CD4-positive, alpha-beta T cell treated with Interleukin-21 for 1 hour (primary cell): ENCODE measurements at regions not wholly inside any gene's neighbourhood (a gene's known extent, or its start where the extent isn't known, plus 50 kb on each side); places are given as distances from the start of the nearest gene placed in this dataset.

ENCODE experiments used
- DNase-seq: peaks from one replicate; pipeline ENCODE4 v3.0.0-alpha.2; 2020

DNA sequence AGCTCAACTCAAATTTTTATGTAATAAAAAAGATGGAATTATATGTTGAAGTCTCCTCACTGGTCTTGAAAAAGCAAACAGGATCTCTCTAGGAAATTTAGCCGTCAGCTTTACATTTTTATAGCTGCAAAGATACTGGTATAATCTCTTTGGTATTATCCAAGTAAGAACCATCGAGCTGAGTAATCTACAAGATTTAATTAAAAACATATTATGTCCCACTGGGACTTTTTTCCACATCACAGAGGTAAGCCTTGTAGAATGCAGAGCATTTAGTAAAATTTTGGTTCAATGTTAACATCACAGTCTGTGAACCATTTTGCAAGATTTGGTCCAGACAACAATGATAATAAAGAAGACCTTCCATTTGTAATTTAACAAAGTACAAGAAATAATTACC lies 162.6 kb upstream of the SLC39A10 start:
- DNase-seq, result no peak

DNA sequence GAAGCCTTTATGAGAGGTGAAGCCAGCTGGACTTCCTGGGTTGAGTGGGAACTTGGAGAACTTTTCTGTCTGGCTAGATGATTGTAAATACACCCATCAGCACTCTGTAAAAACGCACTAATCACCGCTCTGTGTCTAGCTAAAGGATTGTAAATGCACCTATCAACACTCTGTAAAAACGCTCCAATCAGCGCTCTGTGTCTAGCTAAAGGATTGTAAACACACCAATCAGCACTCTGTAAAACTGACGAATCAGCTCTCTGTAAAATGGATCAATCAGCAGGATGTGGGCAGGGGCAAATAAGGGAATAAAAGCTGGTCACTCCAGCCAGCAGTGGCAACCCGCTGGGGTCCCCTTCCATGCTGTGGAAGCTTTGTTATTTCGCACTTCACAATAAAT lies 163.6 kb upstream of the SLC39A10 start:
- no peak for DNase-seq

DNA sequence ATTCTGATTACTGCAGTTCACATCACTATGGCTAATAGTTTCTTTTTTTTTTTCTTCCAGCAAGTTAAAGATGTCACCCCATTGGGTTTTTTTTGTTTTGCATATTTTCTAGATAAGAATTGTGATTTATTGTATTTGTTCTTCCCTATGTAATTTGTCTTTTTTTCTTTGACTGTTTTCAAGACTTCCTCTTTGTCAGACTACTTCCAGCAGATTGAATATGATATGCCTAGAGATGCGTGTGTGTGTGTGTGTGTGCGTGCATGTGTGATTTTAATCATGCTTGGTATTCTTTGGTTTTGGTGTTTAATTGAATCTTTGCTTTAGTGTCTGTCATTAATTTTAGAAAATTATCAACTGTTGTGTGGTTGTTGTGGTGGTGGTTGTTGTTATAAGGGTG lies 166.7 kb upstream of the SLC39A10 start:
- DNase-seq, result no peak

DNA sequence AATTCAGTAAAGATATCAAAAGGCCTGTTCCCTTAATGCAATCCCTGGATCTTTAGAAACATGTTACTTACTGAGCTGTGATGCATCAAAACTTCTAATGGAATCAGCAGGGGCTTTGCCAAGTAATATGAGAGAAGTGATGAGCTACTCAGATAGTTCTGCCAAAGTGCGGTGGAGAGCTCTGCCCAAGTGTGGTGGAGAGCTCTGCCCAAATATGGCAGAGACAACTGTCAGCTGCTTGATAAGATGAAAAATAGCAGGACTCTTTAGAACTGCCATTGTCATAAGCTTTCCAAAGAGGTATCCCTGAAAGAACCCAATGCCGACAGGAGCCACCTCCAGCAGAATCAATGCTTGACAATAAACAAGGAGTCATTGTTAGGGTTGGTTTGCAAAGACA lies 167.9 kb upstream of the SLC39A10 start:
- DNase-seq, result no peak

DNA sequence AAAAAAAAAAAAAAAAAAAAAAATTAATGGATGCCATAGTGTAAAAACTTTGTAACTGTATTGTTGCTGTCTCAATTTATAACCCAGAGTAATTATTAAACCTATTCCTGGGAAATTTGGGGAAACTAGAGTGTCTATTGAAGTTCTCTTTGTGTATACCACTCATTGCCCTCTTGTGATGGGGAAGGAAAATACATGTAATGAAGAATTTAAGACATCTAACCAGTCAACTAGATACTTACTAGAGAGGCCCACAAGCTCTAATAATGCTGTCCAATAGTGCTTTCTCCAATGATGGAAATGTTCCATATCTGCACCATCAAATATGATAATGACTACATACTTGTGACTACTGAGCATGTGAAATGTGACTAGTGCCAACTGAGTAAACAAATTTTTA lies 168.5 kb upstream of the SLC39A10 start:
- DNase-seq, result no peak

DNA sequence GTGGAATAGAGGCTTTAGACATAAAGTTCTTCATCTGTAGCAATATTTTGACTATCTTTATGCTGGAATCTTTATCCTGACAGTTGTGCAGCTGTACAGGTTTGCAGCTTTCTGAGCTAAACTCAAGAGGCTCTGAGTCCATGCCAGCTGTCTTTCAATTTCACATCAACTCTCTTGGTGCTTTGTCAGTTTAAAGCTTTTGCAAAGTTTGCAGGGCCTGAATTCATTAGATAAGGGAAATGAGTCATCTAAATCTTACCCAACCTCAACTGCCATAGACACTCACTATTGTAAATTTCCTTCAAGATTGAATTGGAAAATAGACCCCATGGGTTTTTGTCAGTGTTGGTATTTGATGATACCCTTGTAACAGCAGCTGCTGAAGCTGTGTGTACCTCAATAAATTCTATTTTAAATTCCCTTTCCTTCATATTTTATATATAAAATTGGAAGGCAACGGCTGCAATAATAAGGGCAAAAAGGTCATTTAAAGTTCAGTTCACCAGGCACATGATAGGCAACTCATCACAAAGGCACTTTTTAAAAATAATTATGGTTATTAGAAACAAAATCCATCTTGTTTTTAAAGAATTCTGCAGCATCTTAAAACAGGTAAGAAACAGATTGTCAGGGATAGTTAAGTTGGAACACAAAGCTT lies 169.9 kb upstream of the SLC39A10 start:
- peak; percentile 26 for DNase-seq

DNA sequence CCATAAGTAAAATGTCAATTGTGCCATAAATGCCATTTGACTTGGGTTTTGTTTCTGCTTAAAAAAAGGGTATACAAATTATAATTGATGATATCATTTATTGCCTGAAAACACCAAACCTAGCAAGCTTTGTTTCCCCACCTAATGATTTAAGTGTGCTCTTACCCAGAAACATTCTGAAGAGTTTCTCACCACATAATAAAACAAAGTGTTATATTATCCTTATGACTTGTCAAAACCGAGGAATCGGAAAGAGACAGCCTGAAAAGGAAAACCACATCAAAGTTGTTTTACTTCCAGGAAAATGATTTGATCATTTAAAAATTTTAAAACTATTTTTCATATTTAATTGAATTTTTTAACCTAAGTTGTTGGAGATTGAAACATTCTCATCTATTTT lies 170.5 kb upstream of the SLC39A10 start:
- DNase-seq, result peak; percentile 7

DNA sequence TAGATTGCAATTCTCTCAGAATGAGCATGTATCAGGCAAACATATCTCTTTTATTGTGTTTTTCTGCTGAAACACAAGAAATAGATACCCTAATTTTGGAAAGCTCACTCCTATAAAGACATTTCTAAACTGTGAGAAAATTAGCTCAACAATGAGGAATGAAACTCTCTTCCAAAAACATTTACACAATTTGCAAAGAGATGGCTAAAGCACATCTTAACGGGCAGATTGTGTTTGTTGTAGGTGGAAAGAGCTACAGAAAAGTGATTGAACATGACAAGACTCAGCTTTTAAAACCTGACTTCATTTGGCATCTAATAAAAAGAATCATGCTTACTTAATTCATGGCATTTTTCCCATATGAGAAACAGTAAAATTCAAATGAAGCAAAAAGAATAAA lies 175.0 kb upstream of the SLC39A10 start:
- DNase-seq, result no peak

DNA sequence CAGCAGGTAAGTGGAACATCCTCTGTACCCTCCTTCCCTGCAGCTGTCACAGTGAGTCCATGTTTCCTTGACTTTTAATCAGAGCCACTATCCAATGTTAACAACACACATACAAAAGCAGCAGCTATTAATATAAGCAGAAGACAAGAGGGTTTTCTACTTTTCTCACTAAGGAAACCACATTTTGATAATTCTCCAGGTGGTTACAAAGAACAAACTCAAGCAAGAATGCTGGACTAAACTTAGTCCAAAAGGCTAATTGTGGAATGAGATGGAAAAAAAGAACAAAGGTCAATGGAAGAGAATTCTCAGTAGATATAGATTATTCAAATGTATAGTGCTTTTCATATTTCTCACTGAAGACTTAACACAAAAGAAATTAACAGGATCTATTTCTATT lies 176.9 kb upstream of the SLC39A10 start:
- DNase-seq, result no peak

DNA sequence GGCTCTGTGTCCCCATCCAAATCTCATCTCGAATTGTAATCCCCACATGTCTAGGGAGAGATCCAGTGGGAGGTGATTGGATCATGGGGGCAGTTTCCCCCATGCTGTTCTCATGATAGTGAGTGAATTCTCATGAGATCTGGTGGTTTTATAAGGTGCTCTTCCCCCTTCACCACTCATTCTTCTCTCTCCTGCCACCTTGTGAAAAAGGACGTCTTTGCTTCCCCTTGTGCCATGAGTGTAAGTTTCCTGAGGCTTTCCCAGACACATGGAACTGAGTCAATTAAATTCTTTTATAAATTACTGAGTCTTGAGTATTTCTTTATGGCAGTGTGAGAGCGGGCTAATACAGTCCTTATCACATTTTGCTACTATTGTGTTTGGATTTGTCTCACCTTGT lies 177.6 kb upstream of the SLC39A10 start:
- no peak for DNase-seq

DNA sequence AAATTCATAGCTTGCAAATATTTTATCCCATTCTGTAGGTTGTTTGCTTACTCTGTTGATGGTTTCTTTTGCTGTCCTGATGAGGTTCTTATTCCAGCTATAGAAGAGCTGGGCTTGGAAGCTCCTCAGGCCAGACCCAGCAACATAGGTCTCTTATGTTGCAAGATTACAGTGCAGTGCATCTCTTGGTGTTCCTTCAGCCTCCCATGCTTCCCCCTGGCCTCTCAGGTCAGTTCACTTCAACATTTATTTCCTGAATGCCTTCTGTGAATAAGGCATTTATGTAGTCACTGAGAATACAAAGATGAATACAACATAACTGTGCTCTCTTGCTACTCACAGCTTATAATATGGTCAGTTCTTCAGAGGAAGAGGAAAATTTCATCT lies 179.0 kb upstream of the SLC39A10 start:
- no peak for DNase-seq

DNA sequence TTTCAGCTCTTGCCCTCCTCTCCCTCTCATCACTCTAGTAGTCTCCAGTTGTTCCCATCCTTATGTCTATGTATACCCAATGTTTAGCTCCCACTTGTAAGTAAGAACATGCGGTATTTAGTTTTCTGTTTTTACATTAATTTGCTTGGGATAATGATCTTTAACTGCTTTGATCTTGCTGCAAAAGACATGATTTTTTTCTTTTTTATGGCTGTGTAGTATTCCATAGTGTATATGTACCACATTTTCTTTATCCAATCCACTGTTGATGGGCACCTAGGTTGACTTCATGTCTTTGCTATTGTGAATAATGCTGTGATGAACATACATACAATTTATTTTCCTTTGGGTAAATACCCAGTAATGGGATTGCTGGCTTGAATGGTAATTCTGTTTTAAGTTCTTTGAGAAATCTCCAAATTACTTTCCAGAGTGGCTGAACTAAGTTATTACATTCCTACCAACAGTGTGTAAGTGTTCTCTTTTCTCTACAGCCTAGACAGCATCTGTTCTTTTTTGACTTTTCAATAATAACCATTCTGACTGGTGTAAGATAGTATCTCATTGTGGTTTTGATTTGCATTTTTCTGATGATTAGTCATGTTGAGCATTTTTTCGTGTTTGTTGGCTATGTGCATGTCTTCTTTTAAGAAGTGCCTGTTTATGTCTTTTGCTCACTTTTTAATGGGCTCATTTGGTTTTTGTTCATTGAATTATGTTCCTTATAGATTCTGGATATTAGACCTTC lies 179.6 kb upstream of the SLC39A10 start:
- DNase-seq, result peak; percentile 13

DNA sequence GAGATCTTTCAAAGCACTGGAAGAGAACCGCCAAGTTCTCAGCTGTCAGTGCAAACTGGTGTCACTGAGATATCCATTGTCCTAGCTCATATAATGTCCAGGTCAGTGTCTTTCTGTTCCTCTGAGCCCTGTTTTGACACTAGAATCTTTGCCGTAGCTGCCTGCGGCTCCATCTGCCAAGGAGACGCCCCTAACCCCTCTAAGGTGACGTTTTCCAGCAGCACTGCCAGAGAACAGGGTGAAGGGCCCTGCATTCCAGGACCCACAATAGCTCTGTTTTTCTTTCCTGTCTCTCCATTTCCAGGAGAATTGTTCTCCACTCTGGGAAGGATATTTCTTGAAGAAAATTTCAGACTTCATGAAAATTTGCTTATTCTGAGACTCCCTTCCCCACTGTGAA lies 181.7 kb upstream of the SLC39A10 start:
- no peak for DNase-seq

DNA sequence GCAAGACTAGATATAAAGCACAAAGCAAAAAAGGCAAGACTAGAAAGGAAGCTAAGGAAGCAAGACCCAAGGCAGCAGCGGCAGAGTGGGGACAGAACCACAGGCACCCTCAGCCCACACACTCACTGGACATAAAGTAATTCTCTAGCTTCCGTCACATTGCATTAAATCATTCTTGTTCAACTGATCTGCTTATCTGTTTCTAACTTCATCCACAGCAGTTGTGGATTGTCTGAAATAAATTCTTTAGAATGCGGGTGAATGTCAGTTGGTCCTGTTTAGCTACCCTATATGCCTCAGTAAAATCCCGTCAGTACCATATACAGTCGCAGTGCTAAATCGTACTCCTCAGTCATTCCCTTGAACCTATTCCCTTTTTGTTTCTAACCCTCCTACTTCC lies 183.2 kb upstream of the SLC39A10 start:
- no peak for DNase-seq

DNA sequence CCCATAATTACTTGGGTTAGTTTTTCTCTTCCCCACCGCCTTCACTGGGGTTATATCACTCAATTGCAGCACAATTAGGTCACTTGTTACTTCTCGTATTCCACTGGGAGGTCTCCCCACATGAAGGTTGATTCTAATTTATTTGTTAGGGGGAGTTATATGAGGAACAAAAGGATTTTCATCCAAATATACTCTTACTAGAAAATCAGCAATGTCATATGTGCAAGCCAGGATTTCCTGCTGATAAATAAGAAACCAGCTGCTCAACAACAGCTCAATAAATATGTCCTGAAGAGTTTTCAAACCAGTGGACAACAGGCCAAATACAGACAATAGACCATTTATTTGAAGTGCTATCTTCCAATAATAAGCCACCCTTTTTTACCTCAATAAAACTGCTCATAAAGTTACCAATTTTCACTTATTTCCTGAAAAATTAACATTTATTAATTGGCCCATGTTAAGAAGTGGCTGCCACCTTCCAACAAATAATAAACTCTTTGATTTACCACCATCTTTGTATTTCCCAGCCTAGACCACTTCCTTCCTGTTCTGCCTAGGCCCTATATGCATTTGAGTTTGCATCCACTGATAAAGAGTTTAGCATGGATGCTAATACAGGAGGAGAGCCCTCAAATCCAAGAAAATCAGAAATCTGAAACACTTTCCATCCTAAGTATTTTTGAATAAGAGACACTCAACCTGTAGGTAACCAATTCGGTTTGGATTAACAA lies 184.4 kb upstream of the SLC39A10 start:
- no peak for DNase-seq

DNA sequence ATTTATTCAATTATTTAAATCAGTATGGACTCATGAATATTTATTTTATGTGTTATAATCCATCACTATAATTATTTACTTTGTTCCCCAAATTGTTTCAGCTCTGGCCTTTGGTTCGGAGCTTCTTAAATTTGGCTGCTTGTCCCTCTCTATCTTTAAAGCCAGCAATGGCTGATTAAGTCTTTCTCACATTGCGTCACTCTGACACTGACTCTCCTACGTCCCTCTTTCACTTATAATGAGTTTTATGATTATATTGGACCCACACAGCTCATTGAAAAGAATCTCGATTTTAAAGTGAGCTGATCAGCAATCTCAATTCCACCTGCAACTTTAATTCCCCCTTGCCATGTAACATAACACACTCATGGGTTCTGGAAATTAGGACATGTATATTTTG lies 185.2 kb upstream of the SLC39A10 start:
- no peak for DNase-seq

DNA sequence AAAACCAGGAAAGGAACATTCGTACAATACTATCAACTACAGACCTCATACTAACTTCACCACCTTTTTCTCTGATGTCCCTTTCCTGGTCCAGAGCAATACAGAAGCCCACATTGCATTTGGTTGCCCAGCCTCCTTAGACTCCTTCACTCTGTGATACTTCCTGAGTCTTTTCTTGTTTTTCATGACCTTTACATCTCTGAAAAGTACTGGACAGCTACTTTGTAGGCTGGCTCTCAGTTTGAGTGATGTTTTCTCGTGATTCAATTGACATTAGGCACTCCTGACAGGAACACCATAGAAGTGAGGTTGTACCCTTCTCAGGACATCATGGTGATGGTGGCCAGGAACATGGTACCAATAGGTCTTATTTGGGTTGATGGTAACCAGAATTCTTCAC lies 185.9 kb upstream of the SLC39A10 start:
- no peak for DNase-seq

DNA sequence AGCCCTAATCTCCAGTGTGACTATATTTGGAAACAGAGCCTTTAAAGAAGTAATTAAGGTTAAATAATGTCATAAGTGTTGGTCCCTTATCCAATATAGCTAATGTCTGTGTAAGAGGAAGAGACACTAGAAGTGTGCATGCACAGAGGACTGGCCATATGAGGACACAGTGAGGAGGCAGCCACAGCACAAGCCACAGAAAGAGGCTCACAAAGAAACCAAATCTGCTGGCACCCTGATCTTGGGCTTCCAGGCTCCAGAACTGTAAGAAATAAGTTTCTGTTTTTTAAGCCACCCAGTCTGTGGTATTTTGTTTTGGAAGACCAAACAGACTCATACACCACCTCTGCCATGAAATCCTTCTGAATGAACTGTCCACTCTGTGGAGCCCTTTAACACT lies 186.4 kb upstream of the SLC39A10 start:
- no peak for DNase-seq

DNA sequence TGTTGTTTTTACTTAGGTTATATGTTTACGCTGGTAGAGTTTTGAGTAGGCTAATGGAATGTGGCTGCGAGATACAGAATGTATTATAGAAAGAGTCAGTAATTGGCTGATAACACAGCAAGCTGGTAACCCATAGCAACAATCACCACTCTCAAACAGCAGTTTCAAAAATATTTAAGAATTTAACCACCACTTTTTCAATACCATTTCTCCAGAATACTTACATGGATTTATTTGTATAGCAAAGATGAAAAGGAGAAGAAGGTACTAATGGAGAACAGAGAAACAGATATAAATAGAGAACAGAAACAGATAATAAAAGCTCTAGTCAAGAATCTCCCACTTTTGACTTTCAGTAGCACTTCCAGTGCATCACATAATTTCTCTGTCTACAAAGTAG lies 188.3 kb upstream of the SLC39A10 start:
- DNase-seq, result no peak

DNA sequence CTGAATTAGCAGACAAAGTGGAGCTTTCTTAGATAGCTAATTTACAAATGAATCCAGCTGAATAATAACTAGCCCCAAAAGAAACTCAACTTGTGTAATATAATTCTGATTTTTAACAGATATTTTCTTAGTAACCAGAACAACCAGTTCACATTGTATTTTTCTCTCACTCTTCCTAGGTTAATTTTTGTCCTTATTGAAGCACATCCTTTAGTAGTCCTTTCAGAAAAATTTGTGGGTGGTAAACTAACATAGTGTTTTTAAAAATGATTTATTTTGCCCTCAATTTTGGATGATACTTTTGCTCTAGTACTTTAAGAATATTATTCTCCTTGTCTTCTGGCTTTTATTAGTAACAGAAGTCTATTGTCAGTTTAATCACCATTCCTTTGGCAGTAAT lies 190.6 kb upstream of the SLC39A10 start:
- no peak for DNase-seq

DNA sequence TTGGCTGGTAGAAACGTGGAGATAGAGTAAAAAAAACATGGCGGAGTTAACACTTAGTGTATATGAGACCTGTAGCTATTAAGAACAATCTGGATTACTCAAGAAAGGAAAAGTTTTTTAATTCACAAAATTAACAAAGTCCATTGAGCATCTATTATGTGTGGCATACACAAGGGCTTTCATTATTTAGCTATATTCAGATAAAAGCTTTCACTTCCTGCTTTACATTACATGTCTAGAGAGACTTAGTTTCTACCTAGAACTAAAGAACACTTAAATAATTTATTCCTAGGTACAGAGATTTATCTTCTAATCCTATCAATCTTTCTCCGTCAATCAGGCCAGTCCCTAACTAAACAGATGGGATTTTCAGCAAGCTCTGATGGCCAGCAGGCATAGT lies 196.0 kb upstream of the SLC39A10 start:
- DNase-seq, result no peak

DNA sequence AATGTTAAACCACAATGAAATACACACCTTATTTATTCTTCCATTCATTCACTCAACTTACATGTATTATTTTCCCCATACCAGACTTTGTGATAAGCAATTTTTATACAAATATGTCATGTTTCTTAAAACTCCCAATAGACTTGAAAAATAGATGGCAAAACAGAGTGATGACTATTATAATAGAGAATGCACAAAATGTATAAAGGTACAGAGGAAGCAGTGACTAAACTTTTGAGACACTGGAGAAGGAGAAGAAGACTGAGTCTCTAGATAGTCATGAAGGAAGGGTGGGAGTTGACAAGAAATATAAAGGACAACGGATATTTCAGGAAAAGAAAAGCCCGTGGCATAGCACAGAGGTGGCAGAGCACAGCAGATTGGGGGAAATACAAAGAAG lies 198.1 kb upstream of the SLC39A10 start:
- DNase-seq, result no peak

DNA sequence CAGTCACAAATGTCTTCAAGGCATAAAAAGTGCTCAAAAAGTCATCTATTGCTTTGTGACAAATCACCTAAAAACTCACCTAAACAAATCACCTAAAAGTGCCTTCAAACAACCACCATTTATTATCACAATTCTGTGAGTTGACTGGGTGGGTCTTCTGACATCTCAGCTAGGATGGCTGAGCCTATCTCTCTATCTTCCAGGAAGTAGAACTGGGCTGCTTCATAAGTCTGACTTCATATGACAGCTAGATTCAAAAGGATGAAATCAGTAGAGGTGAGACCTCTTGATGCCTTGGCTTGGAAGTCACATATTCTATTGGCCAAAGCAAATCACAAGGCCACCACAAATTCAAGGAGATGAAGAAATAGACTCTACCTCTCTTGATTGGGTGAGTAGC lies 199.2 kb upstream of the SLC39A10 start:
- no peak for DNase-seq

DNA sequence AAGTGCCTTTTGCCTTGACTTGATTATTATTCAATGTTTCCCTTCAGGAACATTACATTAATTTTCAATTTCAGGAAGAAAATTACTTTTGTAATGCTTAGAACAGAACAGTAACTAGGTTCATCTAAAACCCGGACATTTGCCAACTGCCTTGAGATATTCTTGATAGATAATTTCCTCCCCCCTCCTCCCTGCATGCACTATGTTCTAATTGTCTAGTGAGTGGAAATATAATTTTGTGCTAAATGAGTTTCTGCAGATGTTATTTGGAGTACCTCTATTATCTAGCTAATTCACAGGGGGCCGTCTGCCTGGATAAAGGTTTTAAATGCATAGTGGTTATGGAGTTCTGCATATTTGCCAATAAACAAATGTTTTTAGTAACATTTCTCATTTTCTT lies 200.3 kb upstream of the SLC39A10 start:
- no peak for DNase-seq
